Activated CD8-positive, alpha-beta T cell treated with anti-CD3 and anti-CD28 coated beads for 36 hours (primary cell): ENCODE measurements at regions not wholly inside any gene's neighbourhood (a gene's known extent, or its start where the extent isn't known, plus 50 kb on each side); places are given as distances from the start of the nearest gene placed in this dataset.

ENCODE experiments used
- ATAC-seq: fragments of 200-7000 bp; cut with Tn5 transposase; one replicate; pipeline ENCODE4 v1.10.0; 2021; ENCODE audit warnings: mild to moderate bottlenecking, moderate library complexity
- CTCF ChIA-PET: fragments of 350-600 bp; sonication (Branson Sonifier 250); formaldehyde crosslinking; loops from one replicate; lab custom pipeline; 2021; ENCODE audit warnings: antibody characterized with exemption; lab: Charles Lee
- POLR2A ChIA-PET: fragments of 350-600 bp; sonication (Branson Sonifier 250); formaldehyde crosslinking; loops from one replicate; lab custom pipeline; 2021; ENCODE audit warnings: antibody characterized with exemption; lab: Charles Lee
- DNase-seq: peaks from one replicate; pipeline ENCODE4 v3.0.0-alpha.2; 2020
- H3K27ac Mint-ChIP-seq: one replicate; pipeline ENCODE4 v1.8.0; 2021; ENCODE audit warnings: mild to moderate bottlenecking, mixed read lengths
- H3K27me3 Mint-ChIP-seq: one replicate; pipeline ENCODE4 v1.8.0; 2021; ENCODE audit warnings: mixed read lengths
- H3K36me3 Mint-ChIP-seq: one replicate; pipeline ENCODE4 v1.8.0; 2021; ENCODE audit warnings: low read depth, mixed read lengths
- H3K4me1 Mint-ChIP-seq: one replicate; pipeline ENCODE4 v1.8.0; 2021; ENCODE audit warnings: low read depth, mixed read lengths
- H3K4me3 Mint-ChIP-seq: one replicate; pipeline ENCODE4 v1.8.0; 2021; ENCODE audit warnings: mild to moderate bottlenecking, moderate library complexity, mixed read lengths
- H3K9me3 Mint-ChIP-seq: one replicate; pipeline ENCODE4 v1.8.0; 2021; ENCODE audit warnings: mixed read lengths
- CTCF ChIP-seq: fragments of 200-600 bp; IDR thresholded peaks from one replicate; pipeline ENCODE4 v1.8.0; 2022; ENCODE audit warnings: antibody characterized with exemption, mild to moderate bottlenecking
- intact Hi-C: fragments of 100-400 bp; cut with micrococcal nuclease; formaldehyde crosslinking; loops from one replicate; pipeline ENCODE4 v1.10.0; 2022

DNA sequence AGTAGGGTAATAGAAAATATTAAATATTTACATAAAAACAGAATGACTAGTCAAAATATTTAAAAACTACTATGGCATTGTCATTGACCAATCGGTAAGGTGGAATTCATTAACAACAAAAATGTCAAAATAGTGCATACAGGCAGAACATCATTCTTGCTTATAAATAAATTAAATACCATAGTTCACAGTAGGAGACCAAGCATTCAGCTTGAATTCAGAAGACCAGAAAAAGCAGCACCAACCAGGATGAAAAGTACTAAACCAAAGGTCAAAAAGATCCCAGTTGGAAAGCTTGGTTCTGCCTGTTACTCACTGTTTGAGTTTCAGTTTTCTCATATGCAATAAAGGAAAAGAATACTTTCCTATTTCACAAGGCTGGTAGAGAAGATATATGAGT lies 244.3 kb downstream of the OSR1 start:
- Mint-ChIP-seq H3K27me3 (no peaks in the 10 kb centered on the region), H3K4me3 (no peak overlapping the region), H3K9me3 (no peaks in the 10 kb centered on the region), H3K4me1 (no peaks in the 10 kb centered on the region), H3K36me3 (no peaks in the 10 kb centered on the region), H3K27ac (no peak overlapping the region)
- ChIA-PET POLR2A (no interaction called here), CTCF (no interaction called here)
- no peak for TF ChIP-seq CTCF
- intact Hi-C loops = no loop called here
- ATAC-seq (no peak), DNase-seq (no peak)

GRCh38 chr2:19111354-19111753 lies 247.1 kb downstream of the OSR1 start:
- Mint-ChIP-seq H3K4me1 (no peaks in the 10 kb centered on the region), H3K27me3 (no peaks in the 10 kb centered on the region), H3K27ac (no peak overlapping the region), H3K36me3 (no peaks in the 10 kb centered on the region), H3K4me3 (no peak overlapping the region), H3K9me3 (no peaks in the 10 kb centered on the region)
- ChIA-PET CTCF (no interaction called here), POLR2A (no interaction called here)
- no peak for DNase-seq
- TF ChIP-seq CTCF = no peak
- intact Hi-C loops = no loop called here
- no peak for ATAC-seq

- DNase-seq (no peak), ATAC-seq (no peak)
- no peak for TF ChIP-seq CTCF
- H3K4me1 Mint-ChIP-seq = no peaks in the 10 kb centered on the region
- intact Hi-C loops = no loop called here
- H3K27ac Mint-ChIP-seq = no peak overlapping the region
- CTCF ChIA-PET = no interaction called here
- POLR2A ChIA-PET = no interaction called here
- H3K4me3 Mint-ChIP-seq = no peak overlapping the region
- no peaks in the 10 kb centered on the region for H3K27me3 Mint-ChIP-seq
- no peaks in the 10 kb centered on the region for H3K36me3 Mint-ChIP-seq
- no peaks in the 10 kb centered on the region for H3K9me3 Mint-ChIP-seq
Observed at GRCh38 chr2:19109518-19109917, 248.9 kb downstream of the OSR1 start.

GRCh38 chr2:19106376-19106775 lies 252.0 kb downstream of the OSR1 start:
- ATAC-seq = no peak
- Mint-ChIP-seq H3K27ac (no peak overlapping the region), H3K9me3 (no peaks in the 10 kb centered on the region), H3K27me3 (no peaks in the 10 kb centered on the region), H3K36me3 (no peaks in the 10 kb centered on the region), H3K4me1 (no peaks in the 10 kb centered on the region), H3K4me3 (no peak overlapping the region)
- no peak for TF ChIP-seq CTCF
- intact Hi-C loops = no loop called here
- ChIA-PET POLR2A (no interaction called here), CTCF (no interaction called here)
- no peak for DNase-seq

DNA sequence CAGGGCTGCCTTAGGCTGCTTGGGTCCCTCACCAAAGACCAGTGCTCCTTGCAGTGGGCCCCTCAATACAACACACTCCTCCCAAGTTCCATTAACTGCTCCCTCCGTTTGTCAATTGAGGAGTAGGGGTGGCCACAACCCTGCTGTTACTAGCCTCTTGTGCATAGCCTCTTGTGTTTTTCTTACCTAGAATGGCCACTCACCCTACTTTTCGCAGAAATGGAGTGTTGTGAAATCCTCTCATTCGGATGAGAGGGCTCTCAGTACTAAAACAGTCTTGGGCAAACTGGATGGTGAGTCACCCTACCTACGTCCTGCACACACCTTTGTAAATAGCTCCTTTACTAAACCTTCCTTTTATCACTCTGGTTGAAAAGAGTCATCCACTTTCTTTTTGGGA lies 253.9 kb downstream of the OSR1 start:
- no peaks in the 10 kb centered on the region for H3K36me3 Mint-ChIP-seq
- no peaks in the 10 kb centered on the region for H3K9me3 Mint-ChIP-seq
- H3K27me3 Mint-ChIP-seq = no peaks in the 10 kb centered on the region
- TF ChIP-seq CTCF = no peak
- DNase-seq = no peak
- no peaks in the 10 kb centered on the region for H3K4me1 Mint-ChIP-seq
- ATAC-seq = no peak
- intact Hi-C loops = no loop called here
- H3K4me3 Mint-ChIP-seq = no peak overlapping the region
- CTCF ChIA-PET = no interaction called here
- POLR2A ChIA-PET = no interaction called here
- H3K27ac Mint-ChIP-seq = no peak overlapping the region
